Calu3 (cell line): ENCODE measurements at regions not wholly inside any gene's neighbourhood (a gene's known extent, or its start where the extent isn't known, plus 50 kb on each side); places are given as distances from the start of the nearest gene placed in this dataset.

ENCODE experiments used
- BruUV-seq: library from RNA; stranded (reverse); fragments of 400-500 nt; replicated peaks from 2 replicates; lab custom pipeline; 2021; lab: Mats Ljungman, UMichigan
- CTCF ChIA-PET: fragments of 300-600 bp; sonication (Branson Sonifier 250); formaldehyde crosslinking; loops from one replicate; lab custom pipeline; 2022; ENCODE audit warnings: antibody characterized with exemption; lab: Charles Lee
- DNase-seq: peaks from one replicate; pipeline ENCODE4 v3.0.0; 2022
- H3K27ac Mint-ChIP-seq: one replicate; pipeline ENCODE4 v1.8.0; 2022; ENCODE audit warnings: mixed read lengths; ENCODE audit not compliant: unreplicated experiment
- H3K27me3 Mint-ChIP-seq: one replicate; pipeline ENCODE4 v1.8.0; 2022; ENCODE audit warnings: mixed read lengths; ENCODE audit not compliant: unreplicated experiment
- H3K36me3 Mint-ChIP-seq: one replicate; pipeline ENCODE4 v1.8.0; 2022; ENCODE audit warnings: mild to moderate bottlenecking, moderate library complexity, mixed read lengths; ENCODE audit not compliant: insufficient read depth, unreplicated experiment
- H3K4me1 Mint-ChIP-seq: one replicate; pipeline ENCODE4 v1.8.0; 2022; ENCODE audit warnings: mild to moderate bottlenecking, low read depth, mixed read lengths; ENCODE audit not compliant: unreplicated experiment
- H3K4me3 Mint-ChIP-seq: one replicate; pipeline ENCODE4 v1.8.0; 2022; ENCODE audit warnings: mild to moderate bottlenecking, low read depth, moderate library complexity, mixed read lengths; ENCODE audit not compliant: unreplicated experiment
- H3K9me3 Mint-ChIP-seq: one replicate; pipeline ENCODE4 v1.8.0; 2022; ENCODE audit warnings: low read depth, mixed read lengths; ENCODE audit not compliant: unreplicated experiment
- CTCF ChIP-seq: fragments of 200-600 bp; IDR thresholded peaks from one replicate; pipeline ENCODE4 v1.8.0; 2022; ENCODE audit warnings: antibody characterized with exemption; ENCODE audit not compliant: unreplicated experiment
- intact Hi-C: fragments of 100-400 bp; cut with micrococcal nuclease; formaldehyde crosslinking; loops from one replicate; pipeline ENCODE4 v1.10.0; 2022; ENCODE audit not compliant: unreplicated experiment

GRCh38 chr12:78383414-78383813 is 481.2 kb upstream of the SYT1 start:
- BruUV-seq, result no TSS peak

DNA sequence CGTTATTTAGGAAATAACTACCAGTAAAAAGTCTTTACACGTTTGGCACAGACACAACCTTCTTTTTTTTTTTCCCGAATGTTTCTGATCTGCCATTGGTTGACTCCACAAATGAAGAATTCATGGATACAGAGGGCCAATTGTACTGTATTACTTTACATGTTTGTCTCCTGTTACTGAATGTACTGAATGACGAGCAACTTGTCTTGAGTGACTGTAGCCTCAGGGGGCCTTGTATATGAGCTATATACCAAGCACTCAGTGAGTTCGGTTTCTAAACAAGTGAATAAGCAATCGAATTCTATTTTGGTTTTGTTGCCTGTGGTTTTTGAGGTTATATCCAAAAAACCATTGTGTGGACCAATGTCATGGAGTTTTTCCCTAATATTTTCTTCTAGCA is 480.0 kb upstream of the SYT1 start:
- Mint-ChIP-seq H3K36me3 (no peaks in the 10 kb centered on the region), H3K27ac (no peak overlapping the region), H3K9me3 (peaks cover 7% of the 10 kb centered on the region), H3K4me1 (no peaks in the 10 kb centered on the region), H3K27me3 (no peaks in the 10 kb centered on the region), H3K4me3 (no peak overlapping the region)
- no TSS peak for BruUV-seq
- CTCF ChIA-PET, result no interaction called here
- intact Hi-C loops, result no loop called here
- no peak for TF ChIP-seq CTCF
- no peak for DNase-seq

More at GRCh38 chr12:78383414-78383813, 481.2 kb upstream of the SYT1 start:
- no peak for TF ChIP-seq CTCF
- no peak for DNase-seq
- Mint-ChIP-seq H3K9me3 (peaks cover 9% of the 10 kb centered on the region), H3K4me3 (no peak overlapping the region), H3K27me3 (no peaks in the 10 kb centered on the region), H3K27ac (no peak overlapping the region), H3K36me3 (no peaks in the 10 kb centered on the region), H3K4me1 (no peaks in the 10 kb centered on the region)
- intact Hi-C loops, result no loop called here
- CTCF ChIA-PET, result no interaction called here

DNA sequence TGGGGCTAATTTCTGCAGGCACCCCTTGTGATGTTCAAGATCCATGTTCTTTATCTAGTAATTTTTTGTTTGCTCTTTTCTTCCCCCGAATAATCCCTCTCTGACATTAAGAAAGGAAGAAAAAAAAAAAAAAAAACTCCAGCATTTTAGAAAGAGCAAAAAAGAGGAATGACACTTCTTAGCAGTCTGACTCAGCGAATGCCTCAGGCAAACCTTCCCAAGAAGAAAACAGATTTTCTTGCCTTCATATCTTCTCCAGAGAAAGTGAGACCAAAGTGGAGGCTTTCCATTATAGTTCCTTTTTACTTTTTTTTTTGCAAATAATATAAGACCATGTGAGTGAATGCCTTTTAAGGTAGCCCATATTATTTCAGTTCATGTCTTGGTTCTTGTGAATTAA is 479.0 kb upstream of the SYT1 start:
- TF ChIP-seq CTCF, result no peak
- DNase-seq, result no peak
- CTCF ChIA-PET, result no interaction called here
- H3K4me1 Mint-ChIP-seq, result no peaks in the 10 kb centered on the region
- intact Hi-C loops, result no loop called here
- H3K9me3 Mint-ChIP-seq, result peaks cover 3% of the 10 kb centered on the region
- H3K4me3 Mint-ChIP-seq, result no peak overlapping the region
- H3K36me3 Mint-ChIP-seq, result no peaks in the 10 kb centered on the region
- H3K27me3 Mint-ChIP-seq, result no peaks in the 10 kb centered on the region
- H3K27ac Mint-ChIP-seq, result no peak overlapping the region
- BruUV-seq, result no TSS peak

DNA sequence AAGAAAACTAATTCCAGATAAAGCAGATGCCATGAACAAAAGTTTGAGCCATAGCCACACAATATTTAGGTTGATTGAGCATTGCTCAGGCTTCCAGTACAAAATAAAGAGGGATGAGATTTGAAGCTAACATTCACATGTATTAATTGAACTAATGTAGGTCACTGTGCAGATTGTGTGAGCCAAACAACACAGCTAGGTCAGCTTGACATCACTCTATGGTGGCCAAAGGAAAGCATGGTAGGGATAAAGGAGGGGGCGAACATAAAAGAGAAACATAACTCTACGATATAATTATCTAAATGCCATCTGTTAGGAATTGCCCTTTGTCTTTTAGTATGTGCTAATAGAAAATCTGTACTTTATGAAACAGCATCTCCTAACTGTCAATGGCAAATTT is 477.7 kb upstream of the SYT1 start:
- Mint-ChIP-seq H3K9me3 (peaks cover 3% of the 10 kb centered on the region), H3K4me1 (no peaks in the 10 kb centered on the region), H3K4me3 (no peak overlapping the region), H3K36me3 (no peaks in the 10 kb centered on the region), H3K27me3 (no peaks in the 10 kb centered on the region), H3K27ac (no peak overlapping the region)
- no peak for TF ChIP-seq CTCF
- no TSS peak for BruUV-seq
- intact Hi-C loops, result no loop called here
- CTCF ChIA-PET, result no interaction called here
- DNase-seq, result no peak
